Fibroblast of lung (primary cell): ENCODE measurements at regions not wholly inside any gene's neighbourhood (a gene's known extent, or its start where the extent isn't known, plus 50 kb on each side); places are given as distances from the start of the nearest gene placed in this dataset.

Experiments
- CTCF ChIP-seq, 2 donors: IDR thresholded peaks in 1 of 2; conservative IDR thresholded peaks in 1 of 2; 1 replicate in 1 of 2; 2 replicates in 1 of 2; pipeline ENCODE4 v1.5.1; 2011 to 2012; ENCODE audit warnings: low read length in 2 of 2, control low read depth in 1 of 2, inconsistent platforms in 1 of 2, low read depth in 1 of 2, mild to moderate bottlenecking in 1 of 2
- EZH2 ChIP-seq: IDR thresholded peaks from 2 replicates; pipeline ENCODE4 v1.5.1; 2012; ENCODE audit warnings: low read length, control low read depth, mild to moderate bottlenecking; ENCODE audit errors: missing control alignments

DNA sequence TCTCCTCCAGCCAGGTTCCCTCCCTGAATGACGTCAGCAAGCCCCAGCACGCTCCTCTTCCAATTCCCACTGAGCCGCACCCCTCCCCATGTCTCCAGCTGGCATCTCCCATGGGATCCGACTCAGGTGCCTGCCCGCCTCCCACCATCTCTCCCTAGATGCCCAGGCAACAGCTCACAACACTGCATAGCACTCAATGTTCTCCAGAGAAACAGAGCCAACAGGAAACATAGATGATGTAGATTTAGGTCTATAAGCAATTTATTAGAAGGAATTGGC, 532.3 kb downstream of the BRD1 start:
- TF ChIP-seq CTCF (conservative IDR thresholded peaks at IDR 0.05 in 1 of 2, IDR thresholded peaks at IDR 0.05 in 1 of 2; ENCODE audit: low read depth in 1 of 2, low read length in 2 of 2) (no peak), EZH2 (no peak)
